ENCODE measurements at regions not wholly inside any gene's neighbourhood (a gene's known extent, or its start where the extent isn't known, plus 50 kb on each side); places are given as distances from the start of the nearest gene placed in this dataset.

- no peak for DNase-seq (ENCODE audit: low spot score in 2 of 2)
- no peak for TF ChIP-seq CTCF (IDR thresholded peaks at IDR 0.05)
- no peak for TF ChIP-seq POLR2AphosphoS5 (IDR thresholded peaks at IDR 0.05)
- TF ChIP-seq POLR2A (IDR thresholded peaks at IDR 0.05), result no peak
- H3K36me3 ChIP-seq, result no peaks in the 10 kb centered on the region
- no peaks in the 10 kb centered on the region for H3K27me3 ChIP-seq
- intact Hi-C loops (cut with DNase I; ENCODE audit: low total_unique reads), result no loop called here
- no peaks in the 10 kb centered on the region for H3K4me1 ChIP-seq
- no peak overlapping the region for H3K4me3 ChIP-seq
- H3K9me3 ChIP-seq, result no peaks in the 10 kb centered on the region
- H3K27ac ChIP-seq, result no peak overlapping the region
These were observed 81.5 kb upstream of the SOX4 start for GRCh38 chr6:21511891-21512550.

GRCh38 chr6:21514288-21514687 lies 79.3 kb upstream of the SOX4 start:
- Histone ChIP-seq H3K27ac (no peak overlapping the region), H3K27me3 (no peaks in the 10 kb centered on the region), H3K4me3 (no peak overlapping the region), H3K9me3 (no peaks in the 10 kb centered on the region), H3K4me1 (no peaks in the 10 kb centered on the region), H3K36me3 (no peaks in the 10 kb centered on the region)
- no peak for DNase-seq (ENCODE audit: low spot score in 2 of 2)
- TF ChIP-seq CTCF (IDR thresholded peaks at IDR 0.05) (no peak), POLR2AphosphoS5 (IDR thresholded peaks at IDR 0.05) (no peak), POLR2A (IDR thresholded peaks at IDR 0.05) (no peak)
- intact Hi-C loops (cut with DNase I; ENCODE audit: low total_unique reads), result no loop called here

- Histone ChIP-seq H3K9me3 (no peaks in the 10 kb centered on the region), H3K36me3 (no peaks in the 10 kb centered on the region), H3K27me3 (no peaks in the 10 kb centered on the region), H3K4me3 (no peak overlapping the region), H3K27ac (no peak overlapping the region), H3K4me1 (no peaks in the 10 kb centered on the region)
- intact Hi-C loops (cut with DNase I; ENCODE audit: low total_unique reads), result no loop called here
- no peak for TF ChIP-seq CTCF (IDR thresholded peaks at IDR 0.05)
- DNase-seq (ENCODE audit: low spot score in 2 of 2), result no peak
These were observed 75.2 kb upstream of the SOX4 start for GRCh38 chr6:21518317-21518716.

GRCh38 chr6:21519642-21520041 lies 73.9 kb upstream of the SOX4 start:
- no peak overlapping the region for H3K27ac ChIP-seq
- TF ChIP-seq POLR2AphosphoS5 (IDR thresholded peaks at IDR 0.05) (no peak), POLR2A (IDR thresholded peaks at IDR 0.05) (no peak), CTCF (IDR thresholded peaks at IDR 0.05) (no peak)
- intact Hi-C loops (cut with DNase I; ENCODE audit: low total_unique reads), result no loop called here
- H3K36me3 ChIP-seq, result no peaks in the 10 kb centered on the region
- no peaks in the 10 kb centered on the region for H3K27me3 ChIP-seq
- no peaks in the 10 kb centered on the region for H3K9me3 ChIP-seq
- DNase-seq (ENCODE audit: low spot score in 2 of 2), result no peak
- no peaks in the 10 kb centered on the region for H3K4me1 ChIP-seq
- no peak overlapping the region for H3K4me3 ChIP-seq

GRCh38 chr6:21521276-21521675 lies 72.3 kb upstream of the SOX4 start:
- Histone ChIP-seq H3K4me1 (no peaks in the 10 kb centered on the region), H3K36me3 (no peaks in the 10 kb centered on the region), H3K27me3 (no peaks in the 10 kb centered on the region), H3K4me3 (no peak overlapping the region), H3K9me3 (no peaks in the 10 kb centered on the region), H3K27ac (no peak overlapping the region)
- intact Hi-C loops (cut with DNase I; ENCODE audit: low total_unique reads), result no loop called here
- TF ChIP-seq CTCF (IDR thresholded peaks at IDR 0.05) (no peak), POLR2AphosphoS5 (IDR thresholded peaks at IDR 0.05) (no peak), POLR2A (IDR thresholded peaks at IDR 0.05) (no peak)
- DNase-seq (ENCODE audit: low spot score in 2 of 2), result no peak
